HG02571 (cell line): ENCODE measurements at regions not wholly inside any gene's neighbourhood (a gene's known extent, or its start where the extent isn't known, plus 50 kb on each side); places are given as distances from the start of the nearest gene placed in this dataset.

ENCODE experiments used
- ATAC-seq: cut with Tn5 transposase; IDR thresholded peaks from one replicate; pipeline ENCODE4 v1.9.1; 2021; ENCODE audit warnings: mild to moderate bottlenecking, moderate library complexity; ENCODE audit not compliant: unreplicated experiment

- ATAC-seq, result no peak
These were observed 926.3 kb downstream of the FSTL5 start for GRCh38 chr4:161237495-161237894.

- no peak for ATAC-seq
These were observed 938.5 kb downstream of the FSTL5 start for GRCh38 chr4:161225327-161225726.

- no peak for ATAC-seq
These were observed 940.9 kb downstream of the FSTL5 start for GRCh38 chr4:161222889-161223288.

- ATAC-seq, result no peak
These were observed 955.2 kb downstream of the FSTL5 start for GRCh38 chr4:161208564-161208963.

GRCh38 chr4:161206528-161207080 lies 957.2 kb downstream of the FSTL5 start:
- ATAC-seq, result no peak

GRCh38 chr4:161203865-161204264 lies 959.9 kb downstream of the FSTL5 start:
- ATAC-seq, result no peak

GRCh38 chr4:161197912-161198311 lies 965.9 kb downstream of the FSTL5 start:
- ATAC-seq, result no peak

GRCh38 chr4:161197474-161197873 lies 966.3 kb downstream of the FSTL5 start:
- ATAC-seq, result no peak

GRCh38 chr4:161189286-161190134 lies 974.3 kb downstream of the FSTL5 start:
- ATAC-seq, result no peak

- no peak for ATAC-seq
These were observed 975.2 kb downstream of the FSTL5 start for GRCh38 chr4:161188578-161188977.

- no peak for ATAC-seq
These were observed 976.2 kb downstream of the FSTL5 start for GRCh38 chr4:161187569-161187968.

GRCh38 chr4:161186750-161187149 lies 977.0 kb downstream of the FSTL5 start:
- no peak for ATAC-seq

- ATAC-seq, result no peak
These were observed 977.8 kb downstream of the FSTL5 start for GRCh38 chr4:161186012-161186411.

- ATAC-seq, result no peak
These were observed 980.1 kb downstream of the FSTL5 start for GRCh38 chr4:161183729-161184128.

- ATAC-seq, result no peak
These were observed 980.9 kb downstream of the FSTL5 start for GRCh38 chr4:161182913-161183312.

- ATAC-seq, result no peak
These were observed 985.5 kb downstream of the FSTL5 start for GRCh38 chr4:161178310-161178709.

- no peak for ATAC-seq
These were observed 991.3 kb downstream of the FSTL5 start for GRCh38 chr4:161172396-161173026.

- ATAC-seq, result no peak
These were observed 996.3 kb downstream of the FSTL5 start for GRCh38 chr4:161167539-161167938.

GRCh38 chr4:161160718-161161117 lies 1003.1 kb downstream of the FSTL5 start:
- ATAC-seq, result no peak

- ATAC-seq, result no peak
These were observed 1015.7 kb downstream of the FSTL5 start for GRCh38 chr4:161148051-161148450.

- ATAC-seq, result no peak
These were observed 1020.4 kb downstream of the FSTL5 start for GRCh38 chr4:161143375-161143774.

GRCh38 chr4:161134795-161135194 lies 1029.0 kb downstream of the FSTL5 start:
- ATAC-seq, result no peak
